Neuron (in vitro differentiated cells): ENCODE measurements at regions not wholly inside any gene's neighbourhood (a gene's known extent, or its start where the extent isn't known, plus 50 kb on each side); places are given as distances from the start of the nearest gene placed in this dataset.

Experiments
- H2AFZ ChIP-seq: one replicate; pipeline ENCODE4 v1.6.1; 2013; ENCODE audit warnings: low read depth, mild to moderate bottlenecking, inconsistent platforms, low read length, moderate library complexity
- H3K27me3 ChIP-seq: one replicate; pipeline ENCODE4 v1.6.1; 2013; ENCODE audit warnings: low read length; ENCODE audit not compliant: insufficient read depth
- H3K36me3 ChIP-seq: one replicate; pipeline ENCODE4 v1.6.1; 2013; ENCODE audit warnings: low read length; ENCODE audit not compliant: insufficient read depth
- H3K4me1 ChIP-seq: one replicate; pipeline ENCODE4 v1.6.1; 2013; ENCODE audit warnings: low read length; ENCODE audit not compliant: insufficient read depth
- H3K4me3 ChIP-seq: 2 replicates; pipeline ENCODE4 v1.5.1; 2013; ENCODE audit warnings: mild to moderate bottlenecking, low read length, moderate library complexity
- H3K9me3 ChIP-seq: one replicate; pipeline ENCODE4 v1.6.1; 2013; ENCODE audit warnings: low read length

DNA sequence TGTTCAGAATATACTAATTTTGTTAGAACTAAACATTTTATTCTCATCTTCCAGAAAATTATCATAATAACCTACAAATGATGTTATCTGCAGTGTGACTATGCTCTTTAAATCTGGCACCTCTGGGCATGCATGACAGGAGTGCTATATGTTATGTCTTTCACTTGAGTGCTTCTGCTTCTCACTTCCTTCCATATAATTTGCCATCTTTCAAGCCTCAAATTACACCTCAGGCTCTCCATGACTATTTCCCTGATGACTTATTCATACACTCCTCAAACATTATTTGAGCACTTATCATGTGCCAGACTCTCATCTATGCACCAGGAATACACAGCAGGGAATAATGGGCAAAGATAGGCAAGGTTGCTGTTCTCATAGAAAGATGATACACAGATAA, 219.3 kb upstream of the POU2AF2 start:
- no peaks in the 10 kb centered on the region for H3K4me1 ChIP-seq
- H3K36me3 ChIP-seq = no peaks in the 10 kb centered on the region
- H3K27me3 ChIP-seq = no peaks in the 10 kb centered on the region
- H3K9me3 ChIP-seq = no peaks in the 10 kb centered on the region
- H2AFZ ChIP-seq = no peak overlapping the region
- no peak overlapping the region for H3K4me3 ChIP-seq

DNA sequence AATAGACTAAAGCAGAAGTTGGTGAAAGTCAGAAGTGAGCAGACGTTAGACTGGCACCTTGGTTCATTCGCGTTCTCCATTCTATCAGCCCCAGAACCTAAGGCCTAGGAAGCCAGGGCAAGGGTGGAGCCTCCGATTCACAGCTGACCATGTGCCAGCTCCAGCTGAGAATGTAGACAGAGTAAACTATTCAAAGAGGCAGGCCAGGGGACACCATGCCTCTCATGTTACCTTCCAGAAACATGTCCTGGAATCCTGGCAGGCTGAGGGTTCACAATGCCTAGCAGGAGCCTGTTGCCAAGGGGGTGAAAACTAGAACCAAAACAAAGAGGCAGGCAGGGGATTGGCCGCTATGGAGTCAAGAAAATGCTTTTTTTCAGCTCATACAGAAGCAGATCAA, 224.4 kb upstream of the POU2AF2 start:
- H3K27me3 ChIP-seq = no peaks in the 10 kb centered on the region
- H3K4me1 ChIP-seq = no peaks in the 10 kb centered on the region
- no peaks in the 10 kb centered on the region for H3K9me3 ChIP-seq
- no peak overlapping the region for H3K4me3 ChIP-seq
- H2AFZ ChIP-seq = no peak overlapping the region
- H3K36me3 ChIP-seq = no peaks in the 10 kb centered on the region

DNA sequence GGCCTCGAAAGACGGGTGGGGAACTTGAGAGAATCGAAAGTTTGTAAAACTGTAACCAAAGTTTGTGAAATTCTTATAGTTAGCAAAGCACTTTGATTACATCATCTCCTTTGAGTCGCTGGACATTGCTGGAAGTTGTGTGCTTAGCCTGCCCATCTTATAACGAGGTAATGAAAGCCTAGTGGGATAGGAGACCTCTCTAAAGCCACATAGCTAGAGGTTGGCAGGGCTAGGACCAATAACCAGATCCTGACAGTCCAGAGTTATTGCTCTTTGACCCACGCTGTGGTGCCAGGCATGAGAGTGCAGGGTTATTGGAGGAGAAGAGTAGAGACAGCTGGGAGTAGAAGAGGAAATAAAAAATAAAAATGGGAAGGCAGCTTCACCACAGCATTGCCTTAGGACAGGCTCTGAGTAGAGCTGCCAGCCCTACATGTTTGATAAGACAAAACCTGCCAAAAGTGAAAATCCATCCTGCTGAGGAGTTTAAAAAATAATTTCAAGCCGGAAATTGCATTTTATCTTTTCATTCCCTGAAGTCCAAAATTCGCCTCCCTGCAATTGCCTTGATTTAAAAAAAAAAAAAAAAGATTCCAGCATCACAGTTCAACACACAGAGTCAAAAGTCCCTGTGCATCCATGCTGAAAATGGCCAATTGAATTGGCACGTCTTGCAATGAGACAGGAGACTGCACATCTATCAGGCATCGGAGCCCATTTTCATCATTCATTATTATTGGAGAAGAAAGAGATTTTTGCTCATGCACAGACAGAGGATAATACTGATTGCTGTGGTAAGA, 225.5 kb upstream of the POU2AF2 start:
- Histone ChIP-seq H3K36me3 (no peaks in the 10 kb centered on the region), H3K4me3 (no peak overlapping the region), H2AFZ (no peak overlapping the region)

DNA sequence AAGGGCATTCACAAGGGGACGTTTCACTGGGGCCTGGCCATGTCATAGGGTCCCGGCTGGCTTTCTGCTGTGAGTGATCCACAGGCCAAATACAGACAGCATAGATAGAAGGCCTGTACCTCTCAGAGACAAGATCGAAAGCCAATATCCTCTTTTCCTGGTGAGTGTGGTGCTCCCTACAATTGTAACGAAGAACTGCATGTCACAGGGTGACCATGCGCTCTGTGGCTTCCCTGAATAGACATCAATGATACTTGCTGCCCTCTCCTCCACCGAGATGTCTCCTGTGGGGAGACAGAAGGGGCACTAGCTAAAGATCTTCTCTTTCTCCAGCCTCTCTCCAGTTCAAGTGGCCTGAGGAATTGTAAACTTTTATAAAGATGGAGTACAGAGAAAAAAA, 226.1 kb upstream of the POU2AF2 start:
- Histone ChIP-seq H3K9me3 (no peaks in the 10 kb centered on the region), H2AFZ (no peak overlapping the region), H3K36me3 (no peaks in the 10 kb centered on the region), H3K27me3 (no peaks in the 10 kb centered on the region), H3K4me3 (no peak overlapping the region), H3K4me1 (no peaks in the 10 kb centered on the region)

More for the DNA sequence above, 225.5 kb upstream of the POU2AF2 start:
- Histone ChIP-seq H3K9me3 (no peaks in the 10 kb centered on the region), H3K27me3 (no peaks in the 10 kb centered on the region), H3K4me1 (no peaks in the 10 kb centered on the region)

DNA sequence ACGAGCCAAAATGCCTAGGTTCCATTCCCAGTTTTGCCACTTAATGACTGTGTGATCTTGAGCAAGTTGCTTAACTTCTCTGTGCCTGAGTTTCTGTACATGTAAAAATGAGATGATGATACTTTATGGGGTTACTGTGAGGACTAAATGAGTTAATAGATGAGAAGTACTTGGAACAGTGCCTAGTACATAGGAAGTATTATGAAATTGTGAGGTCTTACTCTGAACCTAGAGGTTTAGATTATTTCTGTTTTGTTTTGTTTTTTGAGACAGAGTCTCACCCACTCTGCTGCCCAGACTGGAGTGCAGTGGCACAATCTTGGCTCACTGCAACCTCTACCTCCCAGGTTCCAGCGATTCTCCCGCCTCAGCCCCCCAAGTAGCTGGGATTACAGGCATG, 227.0 kb upstream of the POU2AF2 start:
- H2AFZ ChIP-seq = no peak overlapping the region
- no peaks in the 10 kb centered on the region for H3K36me3 ChIP-seq
- no peaks in the 10 kb centered on the region for H3K9me3 ChIP-seq
- H3K4me3 ChIP-seq = no peak overlapping the region
- H3K27me3 ChIP-seq = no peaks in the 10 kb centered on the region
- no peaks in the 10 kb centered on the region for H3K4me1 ChIP-seq

DNA sequence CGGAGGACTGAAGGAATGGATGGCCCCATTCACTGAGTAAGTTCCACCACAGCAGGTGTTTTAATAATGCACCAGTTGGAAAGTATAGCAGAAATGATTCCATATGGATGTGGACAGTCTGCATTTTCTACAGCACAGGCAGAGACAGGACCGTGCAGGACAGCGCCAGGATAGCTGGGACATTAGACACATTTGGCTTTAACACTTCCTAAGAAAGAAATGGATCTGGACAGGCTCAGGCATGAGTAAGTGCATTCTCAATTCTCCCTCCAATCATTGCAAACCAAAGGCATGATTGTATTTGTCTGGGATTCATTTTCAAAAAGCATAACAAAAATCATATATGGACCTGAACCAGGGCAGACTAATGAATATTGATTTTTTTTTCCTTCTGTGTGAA, 233.0 kb upstream of the POU2AF2 start:
- Histone ChIP-seq H3K27me3 (no peaks in the 10 kb centered on the region), H3K9me3 (no peaks in the 10 kb centered on the region), H3K4me1 (no peaks in the 10 kb centered on the region), H2AFZ (no peak overlapping the region), H3K36me3 (no peaks in the 10 kb centered on the region), H3K4me3 (no peak overlapping the region)

DNA sequence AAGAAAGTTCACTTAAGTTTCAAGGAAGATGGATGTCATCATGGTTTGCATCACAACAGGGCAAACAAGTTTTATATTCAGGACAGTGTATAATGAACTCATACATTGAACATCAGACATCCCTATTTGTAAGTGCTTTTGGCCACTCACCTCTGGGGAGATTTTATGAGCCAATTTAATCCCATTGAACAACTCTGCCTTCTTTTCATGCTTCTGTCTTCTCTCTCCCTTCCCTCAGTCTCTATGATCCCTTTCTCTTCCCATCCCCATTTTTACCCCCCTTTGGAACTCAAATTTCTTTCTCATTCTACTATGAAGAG, 234.3 kb upstream of the POU2AF2 start:
- Histone ChIP-seq H3K9me3 (no peaks in the 10 kb centered on the region), H3K4me1 (no peaks in the 10 kb centered on the region), H3K27me3 (no peaks in the 10 kb centered on the region), H2AFZ (no peak overlapping the region), H3K4me3 (no peak overlapping the region), H3K36me3 (no peaks in the 10 kb centered on the region)

DNA sequence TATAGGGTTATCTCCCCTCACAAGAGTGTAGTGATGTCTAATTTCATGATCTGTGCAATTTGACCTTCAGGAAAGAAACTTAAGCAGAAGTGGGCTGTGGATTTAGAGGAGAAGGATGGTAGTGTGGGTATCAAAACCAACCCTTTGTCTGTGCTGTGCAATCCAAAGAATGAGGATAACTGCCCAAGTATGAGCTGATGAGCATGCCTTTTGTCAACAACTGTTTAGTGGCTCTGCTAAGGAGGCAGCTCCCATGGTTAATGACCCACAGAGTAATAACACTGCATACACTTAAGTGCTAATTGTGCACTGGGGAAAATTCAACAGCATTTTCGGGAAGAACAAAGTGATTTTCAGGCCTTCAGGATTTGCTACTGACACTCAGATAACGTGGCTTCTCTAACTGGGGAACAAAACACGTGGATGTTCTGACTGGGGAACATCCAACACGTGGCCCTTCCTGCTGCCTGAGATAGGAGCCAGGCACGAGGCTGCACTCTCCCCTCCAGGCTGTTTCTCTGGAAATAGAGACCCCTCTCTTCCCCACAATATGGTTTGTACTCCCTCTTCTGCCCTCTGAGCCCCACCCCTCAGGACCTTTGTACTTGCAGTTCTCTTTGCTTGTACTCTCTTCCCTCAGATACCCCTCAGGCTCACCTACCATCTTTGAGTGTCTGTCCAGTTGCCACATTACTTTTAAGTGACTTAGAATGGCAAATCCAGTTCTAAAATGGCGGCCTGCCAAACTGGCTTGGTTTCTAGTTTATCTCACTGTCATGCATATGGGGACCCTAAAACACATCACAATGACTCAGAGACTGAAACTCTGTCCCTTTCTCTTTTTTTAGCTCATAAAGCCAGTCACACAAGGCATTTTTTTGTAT, 234.9 kb upstream of the POU2AF2 start:
- Histone ChIP-seq H2AFZ (no peak overlapping the region), H3K4me3 (no peak overlapping the region), H3K27me3 (no peaks in the 10 kb centered on the region), H3K36me3 (no peaks in the 10 kb centered on the region), H3K4me1 (no peaks in the 10 kb centered on the region), H3K9me3 (no peaks in the 10 kb centered on the region)

DNA sequence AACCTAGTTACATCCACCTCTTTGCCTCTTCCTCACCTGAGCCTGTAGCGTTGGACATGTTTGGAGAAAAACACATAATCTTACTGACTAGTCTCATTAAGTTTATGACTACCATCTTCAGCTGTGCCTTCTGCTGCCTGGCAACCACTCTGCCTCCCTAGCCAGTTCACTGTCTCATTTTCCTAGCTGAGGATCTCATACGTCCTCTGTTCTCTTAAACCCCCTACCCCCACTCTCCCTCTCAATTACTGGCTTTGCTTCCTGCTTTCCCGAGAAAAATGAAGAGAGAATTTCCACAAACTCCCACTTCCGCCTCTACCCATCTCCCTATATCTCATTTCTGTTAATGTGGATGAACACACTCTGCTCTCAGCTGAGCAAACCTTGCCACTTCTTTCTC, 239.3 kb upstream of the POU2AF2 start:
- Histone ChIP-seq H2AFZ (no peak overlapping the region), H3K9me3 (no peaks in the 10 kb centered on the region), H3K4me1 (peaks cover 9% of the 10 kb centered on the region), H3K36me3 (no peaks in the 10 kb centered on the region), H3K4me3 (no peak overlapping the region), H3K27me3 (no peaks in the 10 kb centered on the region)

DNA sequence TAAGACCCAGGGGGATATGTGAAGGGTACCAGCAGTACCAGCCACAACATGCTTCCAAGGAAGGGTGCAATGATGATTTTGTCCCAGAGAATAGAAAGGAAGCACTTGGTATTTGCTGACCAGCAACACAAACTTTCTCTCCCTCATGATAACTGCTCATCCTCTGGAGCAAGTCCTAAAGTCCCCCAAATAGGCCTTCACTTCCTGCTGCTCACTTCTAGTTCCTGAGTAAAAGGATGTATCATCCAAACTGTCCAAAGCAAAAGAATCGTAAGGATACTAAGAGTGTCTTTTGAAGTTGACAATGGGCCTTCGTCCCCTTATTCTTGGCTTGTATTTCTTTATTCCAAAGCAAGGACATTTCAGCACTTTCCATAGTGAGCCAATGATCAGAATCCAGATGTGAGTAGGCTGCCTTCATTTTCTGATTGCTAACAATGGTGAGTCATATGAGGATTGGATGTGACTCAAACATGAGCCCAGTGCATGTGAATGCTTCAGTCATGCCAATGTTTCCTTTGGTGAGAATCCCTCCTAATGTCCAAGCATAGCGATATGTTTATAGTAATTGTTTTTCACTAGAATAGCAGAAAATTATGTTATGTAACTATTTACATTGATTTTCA, 243.4 kb upstream of the POU2AF2 start:
- no peaks in the 10 kb centered on the region for H3K9me3 ChIP-seq
- peaks cover 9% of the 10 kb centered on the region for H3K4me1 ChIP-seq
- H3K27me3 ChIP-seq = no peaks in the 10 kb centered on the region
- H2AFZ ChIP-seq = no peak overlapping the region
- H3K4me3 ChIP-seq = no peak overlapping the region
- H3K36me3 ChIP-seq = no peaks in the 10 kb centered on the region

DNA sequence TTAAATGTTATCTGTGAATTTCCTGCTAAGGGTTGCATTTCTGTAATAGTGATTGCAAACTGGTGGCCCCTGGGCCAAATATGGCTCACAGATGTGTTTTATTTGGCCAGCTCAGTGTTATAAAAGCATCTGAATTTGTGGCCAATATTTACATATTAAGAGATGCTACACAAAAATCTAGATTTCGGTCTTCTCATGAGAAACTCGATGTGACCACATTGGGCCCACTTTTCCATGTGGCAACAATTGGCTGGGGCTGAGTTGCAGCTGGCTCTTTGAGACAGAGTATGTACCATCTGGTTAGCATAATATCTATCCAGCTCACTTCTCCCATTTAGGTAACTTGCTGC, 244.5 kb upstream of the POU2AF2 start:
- Histone ChIP-seq H3K9me3 (no peaks in the 10 kb centered on the region), H3K36me3 (no peaks in the 10 kb centered on the region), H3K27me3 (no peaks in the 10 kb centered on the region), H3K4me3 (no peak overlapping the region), H3K4me1 (peaks cover 9% of the 10 kb centered on the region), H2AFZ (no peak overlapping the region)

DNA sequence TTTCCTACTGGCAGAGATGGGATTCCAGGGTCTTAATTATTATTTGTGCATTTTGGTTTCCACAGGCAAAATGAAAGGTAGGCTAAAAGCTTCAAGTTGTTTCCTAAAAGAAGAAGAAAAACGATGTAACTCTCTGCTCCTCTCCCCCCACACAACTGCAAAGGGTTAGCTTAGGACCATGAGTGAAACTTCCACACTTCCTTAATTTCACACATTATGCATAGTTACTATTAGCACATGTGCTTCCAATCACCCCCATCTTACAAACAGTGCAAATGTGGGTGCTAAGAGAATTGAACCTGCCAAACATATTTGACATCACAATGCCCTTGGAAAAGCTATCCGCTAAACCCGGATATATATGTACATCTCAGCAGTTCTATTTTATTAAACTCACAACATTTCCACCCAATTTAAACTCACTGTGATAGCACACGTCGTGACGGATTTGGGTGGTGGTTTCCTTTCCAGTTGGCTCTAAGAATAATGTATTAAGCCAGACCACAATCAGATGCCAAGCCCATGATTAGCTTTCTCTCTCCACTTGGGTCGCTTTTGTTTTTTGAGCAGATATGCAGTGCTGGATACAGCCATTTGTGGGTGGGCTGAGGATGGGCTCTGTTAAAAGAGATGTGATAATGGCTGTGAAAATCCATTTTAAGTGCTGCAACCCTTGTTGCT, 245.0 kb upstream of the POU2AF2 start:
- H3K27me3 ChIP-seq = no peaks in the 10 kb centered on the region
- H3K9me3 ChIP-seq = no peaks in the 10 kb centered on the region
- no peak overlapping the region for H3K4me3 ChIP-seq

DNA sequence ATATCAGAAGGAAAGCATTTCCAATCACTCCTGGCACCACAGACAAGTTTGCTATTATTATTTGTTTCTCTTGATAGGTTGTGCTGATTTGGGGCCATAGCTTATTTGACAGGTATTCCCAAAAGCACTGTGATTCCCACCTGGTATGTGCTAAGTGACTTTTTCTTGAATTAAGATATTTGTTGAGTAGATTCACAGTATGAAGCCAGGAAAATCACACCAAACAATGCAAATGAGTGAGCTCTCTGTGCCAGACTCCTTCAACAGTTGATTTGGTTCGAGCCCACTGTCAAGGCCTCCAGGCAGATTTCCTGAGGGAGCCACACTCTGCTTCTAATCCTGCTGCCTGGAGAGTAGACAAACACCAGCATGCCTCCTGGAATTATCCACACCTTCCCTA, 253.0 kb upstream of the POU2AF2 start:
- H3K4me3 ChIP-seq = no peak overlapping the region
- no peaks in the 10 kb centered on the region for H3K27me3 ChIP-seq
- peaks cover 8% of the 10 kb centered on the region for H3K4me1 ChIP-seq
- no peaks in the 10 kb centered on the region for H3K36me3 ChIP-seq
- H3K9me3 ChIP-seq = no peaks in the 10 kb centered on the region
- H2AFZ ChIP-seq = no peak overlapping the region

More for the DNA sequence above, 245.0 kb upstream of the POU2AF2 start:
- no peaks in the 10 kb centered on the region for H3K36me3 ChIP-seq
- peaks cover 9% of the 10 kb centered on the region for H3K4me1 ChIP-seq
- H2AFZ ChIP-seq = no peak overlapping the region
